ENCODE measurements at regions not wholly inside any gene's neighbourhood (a gene's known extent, or its start where the extent isn't known, plus 50 kb on each side); places are given as distances from the start of the nearest gene placed in this dataset.

DNA sequence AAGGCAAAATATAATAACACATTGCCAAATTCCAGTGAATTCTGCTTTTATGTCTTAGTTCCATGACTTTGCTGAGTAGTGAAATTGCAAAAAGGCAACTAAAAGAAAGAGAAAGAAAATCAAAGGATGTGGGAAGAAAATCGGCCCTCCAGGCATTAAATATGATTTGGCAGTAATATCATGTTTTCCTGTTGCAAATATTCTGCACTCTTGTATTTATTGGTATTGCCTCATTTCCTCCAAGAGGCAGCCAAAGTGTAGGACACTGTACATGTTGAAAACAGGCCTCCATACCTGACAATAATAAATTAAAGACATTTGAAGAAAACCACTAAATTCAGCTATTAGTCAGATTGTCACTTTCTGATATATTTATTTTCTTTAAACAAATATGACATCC lies 460.0 kb upstream of the NOX3 start:
- intact Hi-C loops (cut with DNase I), result no loop called here
- H3K4me1 ChIP-seq, result no peaks in the 10 kb centered on the region
- no peaks in the 10 kb centered on the region for H3K27me3 ChIP-seq
- no peaks in the 10 kb centered on the region for H3K9me3 ChIP-seq
- 43 to 72% methylated on average over 1 of the region's 1 CpG for WGBS, 2 donors
- no peak overlapping the region for H3K4me3 ChIP-seq
- DNase-seq, result no peak
- H3K36me3 ChIP-seq, result no peaks in the 10 kb centered on the region
- no peak overlapping the region for H3K27ac ChIP-seq
- TF ChIP-seq, protein P1, sequence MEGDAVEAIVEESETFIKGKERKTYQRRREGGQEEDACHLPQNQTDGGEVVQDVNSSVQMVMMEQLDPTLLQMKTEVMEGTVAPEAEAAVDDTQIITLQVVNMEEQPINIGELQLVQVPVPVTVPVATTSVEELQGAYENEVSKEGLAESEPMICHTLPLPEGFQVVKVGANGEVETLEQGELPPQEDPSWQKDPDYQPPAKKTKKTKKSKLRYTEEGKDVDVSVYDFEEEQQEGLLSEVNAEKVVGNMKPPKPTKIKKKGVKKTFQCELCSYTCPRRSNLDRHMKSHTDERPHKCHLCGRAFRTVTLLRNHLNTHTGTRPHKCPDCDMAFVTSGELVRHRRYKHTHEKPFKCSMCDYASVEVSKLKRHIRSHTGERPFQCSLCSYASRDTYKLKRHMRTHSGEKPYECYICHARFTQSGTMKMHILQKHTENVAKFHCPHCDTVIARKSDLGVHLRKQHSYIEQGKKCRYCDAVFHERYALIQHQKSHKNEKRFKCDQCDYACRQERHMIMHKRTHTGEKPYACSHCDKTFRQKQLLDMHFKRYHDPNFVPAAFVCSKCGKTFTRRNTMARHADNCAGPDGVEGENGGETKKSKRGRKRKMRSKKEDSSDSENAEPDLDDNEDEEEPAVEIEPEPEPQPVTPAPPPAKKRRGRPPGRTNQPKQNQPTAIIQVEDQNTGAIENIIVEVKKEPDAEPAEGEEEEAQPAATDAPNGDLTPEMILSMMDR (IDR thresholded peaks at IDR 0.05), result no peak
- TF ChIP-seq POLR2A (IDR thresholded peaks at IDR 0.05) (no peak), POLR2AphosphoS5 (IDR thresholded peaks at IDR 0.05) (no peak), EP300 (IDR thresholded peaks at IDR 0.05) (no peak)

DNA sequence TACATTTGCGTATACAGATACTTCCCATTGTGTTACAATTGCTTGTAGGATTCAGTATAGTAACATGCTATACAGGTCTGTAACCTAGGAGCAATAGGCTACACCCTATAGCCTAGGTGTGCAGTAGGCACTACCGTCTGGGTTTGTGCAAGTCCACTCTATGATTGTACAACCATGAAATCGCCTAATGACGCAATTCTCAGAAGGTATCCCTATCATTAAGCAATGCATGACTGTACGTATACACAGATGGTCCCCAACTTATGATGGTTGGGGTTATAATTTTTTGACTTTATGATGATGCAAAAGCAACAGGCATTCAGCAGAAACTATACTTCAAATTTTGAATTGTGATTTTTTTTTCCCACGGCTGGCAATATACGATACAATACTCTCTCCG lies 458.2 kb upstream of the NOX3 start:
- H3K4me1 ChIP-seq, result no peaks in the 10 kb centered on the region
- intact Hi-C loops (cut with DNase I), result no loop called here
- no peak for DNase-seq
- 88 to 97% methylated on average over 8 of the region's 8 CpGs for WGBS, 2 donors
- H3K27ac ChIP-seq, result no peak overlapping the region
- no peak overlapping the region for H3K4me3 ChIP-seq
- H3K36me3 ChIP-seq, result no peaks in the 10 kb centered on the region
- no peak for TF ChIP-seq POLR2A (IDR thresholded peaks at IDR 0.05)
- TF ChIP-seq EP300 (IDR thresholded peaks at IDR 0.05), result no peak
- TF ChIP-seq, protein P1 (IDR thresholded peaks at IDR 0.05), result no peak
- no peak for TF ChIP-seq POLR2AphosphoS5 (IDR thresholded peaks at IDR 0.05)
- peaks cover 0 to 4% (median 0%) of the 10 kb centered on the region in 4 donors for H3K9me3 ChIP-seq
- H3K27me3 ChIP-seq, result no peaks in the 10 kb centered on the region

DNA sequence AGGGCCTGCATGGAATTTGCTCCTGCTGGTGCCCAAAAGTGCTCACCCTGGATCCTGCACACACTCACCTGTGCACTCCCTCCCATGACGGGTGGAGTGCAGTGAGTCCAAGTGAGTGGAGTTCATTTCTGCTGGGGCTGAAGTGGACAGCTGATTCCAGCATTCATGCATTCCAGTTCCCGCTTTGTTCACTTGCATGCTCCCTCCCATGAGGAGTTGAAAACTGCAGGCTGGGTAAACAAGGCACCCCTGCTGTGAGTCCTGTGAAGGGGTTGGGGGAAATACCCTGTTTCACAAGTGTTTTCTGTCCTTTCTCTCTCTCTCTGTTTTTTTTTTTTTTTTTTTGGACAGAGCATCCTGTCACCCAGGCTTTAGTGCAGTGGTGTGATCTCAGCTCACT lies 454.1 kb upstream of the NOX3 start:
- intact Hi-C loops (cut with DNase I), result no loop called here
- Histone ChIP-seq H3K27me3 (no peaks in the 10 kb centered on the region), H3K9me3 (peaks cover 0 to 4% (median 0%) of the 10 kb centered on the region in 4 donors), H3K4me3 (no peak overlapping the region), H3K36me3 (no peaks in the 10 kb centered on the region), H3K27ac (no peak overlapping the region), H3K4me1 (no peaks in the 10 kb centered on the region)
- no peak for TF ChIP-seq EP300 (IDR thresholded peaks at IDR 0.05)
- TF ChIP-seq, protein P1 (IDR thresholded peaks at IDR 0.05), result no peak
- TF ChIP-seq POLR2A (IDR thresholded peaks at IDR 0.05), result no peak
- TF ChIP-seq POLR2AphosphoS5 (IDR thresholded peaks at IDR 0.05), result no peak
- DNase-seq, result no peak
- WGBS, 2 donors, result 75 to 96% methylated on average over 2 of the region's 2 CpGs

DNA sequence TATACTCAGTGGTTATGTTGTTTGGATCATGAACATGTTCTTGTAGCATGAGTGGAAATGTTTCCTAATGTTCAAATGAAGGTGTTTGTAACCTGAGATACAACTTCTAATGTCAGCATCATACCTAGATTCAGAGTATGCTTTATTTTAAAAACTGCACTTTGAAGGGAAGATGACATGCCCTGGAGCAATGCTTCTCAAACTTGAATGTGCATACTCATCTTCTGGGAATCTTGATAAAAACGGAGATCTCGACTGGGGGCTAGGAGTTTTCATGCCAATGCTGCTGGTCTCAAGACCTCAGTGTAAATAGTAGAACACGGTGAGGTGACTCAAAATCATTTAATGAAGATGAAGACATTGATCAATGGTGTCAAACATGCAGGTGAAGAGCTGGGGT lies 440.0 kb upstream of the NOX3 start:
- no peak for DNase-seq
- intact Hi-C loops (cut with DNase I), result no loop called here
- Histone ChIP-seq H3K4me1 (no peaks in the 10 kb centered on the region), H3K9me3 (no peaks in the 10 kb centered on the region), H3K4me3 (no peak overlapping the region), H3K36me3 (no peaks in the 10 kb centered on the region), H3K27ac (no peak overlapping the region), H3K27me3 (no peaks in the 10 kb centered on the region)
- TF ChIP-seq, protein P1 (IDR thresholded peaks at IDR 0.05), result no peak
- no peak for TF ChIP-seq POLR2AphosphoS5 (IDR thresholded peaks at IDR 0.05)
- TF ChIP-seq EP300 (IDR thresholded peaks at IDR 0.05), result no peak
- TF ChIP-seq POLR2A (IDR thresholded peaks at IDR 0.05), result no peak
- WGBS, 2 donors, result 82 to 86% methylated on average over 3 of the region's 3 CpGs

DNA sequence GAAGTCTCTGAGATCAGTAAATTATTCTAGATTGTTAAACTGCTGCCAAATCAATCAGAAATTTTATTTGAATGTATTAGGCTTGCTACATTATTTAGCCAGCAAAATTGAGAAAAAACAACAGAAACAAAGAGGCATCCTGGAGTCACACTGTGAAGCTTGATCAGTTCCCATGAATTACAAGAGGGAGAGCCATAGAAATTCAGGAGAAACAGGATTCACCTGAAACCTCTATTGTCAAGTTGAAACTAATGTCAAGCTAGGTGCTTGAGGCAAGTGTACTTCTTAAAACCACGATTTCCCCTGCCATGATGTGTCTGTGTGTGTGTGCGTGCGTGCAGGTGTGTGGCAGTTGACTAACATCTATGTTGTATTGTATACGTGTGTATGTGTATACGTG lies 439.1 kb upstream of the NOX3 start:
- 86 to 90% methylated on average over 5 of the region's 5 CpGs for WGBS, 2 donors
- H3K4me1 ChIP-seq, result no peaks in the 10 kb centered on the region
- H3K9me3 ChIP-seq, result no peaks in the 10 kb centered on the region
- intact Hi-C loops (cut with DNase I), result no loop called here
- DNase-seq, result no peak
- H3K27ac ChIP-seq, result no peak overlapping the region
- no peak for TF ChIP-seq POLR2AphosphoS5 (IDR thresholded peaks at IDR 0.05)
- TF ChIP-seq POLR2A (IDR thresholded peaks at IDR 0.05), result no peak
- TF ChIP-seq EP300 (IDR thresholded peaks at IDR 0.05), result no peak
- TF ChIP-seq, protein P1 (IDR thresholded peaks at IDR 0.05), result no peak
- H3K4me3 ChIP-seq, result no peak overlapping the region
- no peaks in the 10 kb centered on the region for H3K27me3 ChIP-seq
- H3K36me3 ChIP-seq, result no peaks in the 10 kb centered on the region

Measured in sigmoid colon (tissue), 6 donors.